MM.1S (cell line): ENCODE measurements at regions not wholly inside any gene's neighbourhood (a gene's known extent, or its start where the extent isn't known, plus 50 kb on each side); places are given as distances from the start of the nearest gene placed in this dataset.

ENCODE experiments used
- DNase-seq: peaks from one replicate; pipeline ENCODE4 v3.0.0-alpha.2; 2015
- H2AFZ ChIP-seq: fragments of 300-600 bp; sonication (generic); 2 replicates; pipeline ENCODE4 v1.6.0; 2016; ENCODE audit warnings: antibody characterized with exemption, low read length
- H3F3A ChIP-seq: fragments of 300-600 bp; sonication (generic); 2 replicates; pipeline ENCODE4 v1.6.1; 2016; ENCODE audit warnings: mild to moderate bottlenecking, antibody characterized with exemption, low read length, moderate library complexity, mixed read lengths; ENCODE audit not compliant: insufficient read depth
- H3K27ac ChIP-seq: fragments of 300-600 bp; sonication (generic); 2 replicates; pipeline ENCODE4 v1.5.1; 2016; ENCODE audit warnings: mild to moderate bottlenecking, low read length
- H3K27me3 ChIP-seq: fragments of 300-600 bp; sonication (generic); replicated peaks from 2 replicates; pipeline ENCODE4 v1.6.0; 2016; ENCODE audit warnings: low read length; ENCODE audit not compliant: insufficient read depth
- H3K36me3 ChIP-seq: fragments of 300-600 bp; sonication (generic); replicated peaks from 2 replicates; pipeline ENCODE4 v1.6.1; 2016; ENCODE audit warnings: mild to moderate bottlenecking, low read length, mixed read lengths; ENCODE audit not compliant: insufficient read depth
- H3K4me1 ChIP-seq: fragments of 300-600 bp; sonication (generic); 2 replicates; pipeline ENCODE4 v1.6.1; 2016; ENCODE audit warnings: low read length, mixed read lengths
- H3K4me2 ChIP-seq: fragments of 300-600 bp; sonication (generic); 2 replicates; pipeline ENCODE4 v1.6.0; 2016; ENCODE audit warnings: low read depth, low read length
- H3K4me3 ChIP-seq: fragments of 300-600 bp; sonication (generic); 2 replicates; pipeline ENCODE4 v1.5.1; 2016; ENCODE audit warnings: low read length, mixed read lengths
- H3K79me2 ChIP-seq: fragments of 300-600 bp; sonication (generic); 2 replicates; pipeline ENCODE4 v1.6.1; 2016; ENCODE audit warnings: mixed run types, low read length, mixed read lengths
- H3K9ac ChIP-seq: fragments of 300-600 bp; sonication (generic); 2 replicates; pipeline ENCODE4 v1.6.1; 2016; ENCODE audit warnings: low read length, mixed read lengths
- H3K9me2 ChIP-seq: fragments of 300-600 bp; sonication (generic); replicated peaks from 2 replicates; pipeline ENCODE4 v1.6.1; 2016; ENCODE audit warnings: mild to moderate bottlenecking, low read length, mixed read lengths; ENCODE audit not compliant: insufficient read depth
- H3K9me3 ChIP-seq: fragments of 300-600 bp; sonication (generic); replicated peaks from 2 replicates; pipeline ENCODE4 v1.6.1; 2016; ENCODE audit warnings: mild to moderate bottlenecking, low read length, mixed read lengths; ENCODE audit not compliant: insufficient read depth
- H4K20me1 ChIP-seq: fragments of 300-600 bp; sonication (generic); 2 replicates; pipeline ENCODE4 v1.6.1; 2016; ENCODE audit warnings: mild to moderate bottlenecking, low read length, moderate library complexity, mixed read lengths; ENCODE audit not compliant: insufficient read depth
- CTCF ChIP-seq: fragments of 300-600 bp; sonication (generic); IDR thresholded peaks from 2 replicates; pipeline ENCODE4 v1.5.1; 2016; ENCODE audit warnings: antibody characterized with exemption, low read length, mixed read lengths
- EZH2 ChIP-seq: fragments of 300-600 bp; sonication (generic); optimal IDR thresholded peaks from 2 replicates; pipeline ENCODE3; 2017; ENCODE audit warnings: low read depth, mild to moderate bottlenecking, antibody characterized with exemption, low read length, mixed read lengths
- EZH2phosphoT487 ChIP-seq: fragments of 300-600 bp; sonication (generic); IDR thresholded peaks from 2 replicates; pipeline ENCODE4 v1.6.1; 2018; ENCODE audit warnings: antibody characterized with exemption, low read length

- Histone ChIP-seq H3K27me3 (no peaks in the 10 kb centered on the region), H3F3A (no peaks in the 10 kb centered on the region), H3K36me3 (no peaks in the 10 kb centered on the region), H4K20me1 (no peaks in the 10 kb centered on the region), H3K9me2 (no peaks in the 10 kb centered on the region), H3K9ac (no peak overlapping the region), H3K4me3 (no peak overlapping the region), H2AFZ (no peak overlapping the region), H3K4me2 (no peak overlapping the region), H3K79me2 (no peaks in the 10 kb centered on the region), H3K4me1 (no peaks in the 10 kb centered on the region), H3K9me3 (no peaks in the 10 kb centered on the region), H3K27ac (no peak overlapping the region)
- no peak for DNase-seq
- TF ChIP-seq CTCF (no peak), EZH2phosphoT487 (no peak), EZH2 (no peak)
These were observed 452.2 kb downstream of the LTN1 start for GRCh38 chr21:28540514-28540913.

DNA sequence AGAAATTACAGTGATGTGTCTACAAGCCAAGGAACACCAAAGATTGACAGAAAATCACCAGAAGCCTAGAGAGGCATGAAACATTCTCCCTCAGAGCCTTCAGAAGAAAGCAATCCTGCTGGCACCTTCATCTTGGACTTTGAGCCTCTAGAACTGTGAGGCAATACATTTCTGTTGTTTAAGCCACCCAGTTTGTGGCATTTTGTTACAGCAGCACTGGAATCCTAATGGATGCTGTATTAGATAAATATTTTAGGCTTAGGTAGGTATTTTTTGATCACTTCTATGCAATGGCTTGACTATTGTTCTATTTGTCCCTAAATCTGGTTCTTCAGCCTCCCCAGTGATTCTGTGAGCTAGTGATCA is 453.1 kb downstream of the LTN1 start:
- no peaks in the 10 kb centered on the region for H3K4me1 ChIP-seq
- H3K27ac ChIP-seq: no peak overlapping the region
- no peak overlapping the region for H2AFZ ChIP-seq
- H3K27me3 ChIP-seq: no peaks in the 10 kb centered on the region
- no peaks in the 10 kb centered on the region for H3K79me2 ChIP-seq
- no peaks in the 10 kb centered on the region for H3K9me2 ChIP-seq
- H3K36me3 ChIP-seq: no peaks in the 10 kb centered on the region
- H3F3A ChIP-seq: no peaks in the 10 kb centered on the region
- H3K4me3 ChIP-seq: no peak overlapping the region
- TF ChIP-seq EZH2: no peak
- TF ChIP-seq EZH2phosphoT487: no peak
- no peak for TF ChIP-seq CTCF
- DNase-seq: no peak
- no peak overlapping the region for H3K4me2 ChIP-seq
- no peak overlapping the region for H3K9ac ChIP-seq
- H3K9me3 ChIP-seq: no peaks in the 10 kb centered on the region
- no peaks in the 10 kb centered on the region for H4K20me1 ChIP-seq

- Histone ChIP-seq H4K20me1 (no peaks in the 10 kb centered on the region), H2AFZ (no peak overlapping the region), H3K27me3 (no peaks in the 10 kb centered on the region), H3K4me2 (no peak overlapping the region), H3F3A (no peaks in the 10 kb centered on the region), H3K27ac (no peak overlapping the region), H3K36me3 (no peaks in the 10 kb centered on the region), H3K79me2 (no peaks in the 10 kb centered on the region), H3K4me3 (no peak overlapping the region), H3K9ac (no peak overlapping the region), H3K9me2 (no peaks in the 10 kb centered on the region), H3K9me3 (no peaks in the 10 kb centered on the region), H3K4me1 (no peaks in the 10 kb centered on the region)
- no peak for TF ChIP-seq CTCF
- no peak for TF ChIP-seq EZH2phosphoT487
- TF ChIP-seq EZH2: no peak
- no peak for DNase-seq
These were observed 453.6 kb downstream of the LTN1 start for GRCh38 chr21:28538987-28539622.
